NT2/D1 (cell line): ENCODE measurements at regions not wholly inside any gene's neighbourhood (a gene's known extent, or its start where the extent isn't known, plus 50 kb on each side); places are given as distances from the start of the nearest gene placed in this dataset.
A peak's percentile ranks its signal among the peaks of the same experiment; 100 is the strongest.

ENCODE experiments used
- DNase-seq: peaks from one replicate; pipeline ENCODE4 v3.0.0-alpha.2; 2011; ENCODE audit warnings: low read depth, low spot score
- H3K27me3 ChIP-seq: 2 replicates; pipeline ENCODE4 v1.6.0; 2011; ENCODE audit warnings: mild to moderate bottlenecking; ENCODE audit not compliant: insufficient read length, insufficient read depth
- H3K36me3 ChIP-seq: 2 replicates; pipeline ENCODE4 v1.6.1; 2011; ENCODE audit warnings: mild to moderate bottlenecking, low read length, mixed read lengths; ENCODE audit not compliant: insufficient read depth, insufficient read length
- H3K4me1 ChIP-seq: 2 replicates; pipeline ENCODE4 v1.5.1; 2011; ENCODE audit not compliant: insufficient read depth, insufficient read length
- H3K4me3 ChIP-seq: 2 replicates; pipeline ENCODE4 v1.5.1; 2011; ENCODE audit warnings: low read depth; ENCODE audit not compliant: insufficient read length
- H3K9ac ChIP-seq: 2 replicates; pipeline ENCODE4 v1.6.0; 2011; ENCODE audit warnings: low read depth; ENCODE audit not compliant: insufficient read length
- H3K9me3 ChIP-seq: 2 replicates; pipeline ENCODE4 v1.5.1; 2011; ENCODE audit warnings: mild to moderate bottlenecking, low read length; ENCODE audit not compliant: insufficient read depth
- SUZ12 ChIP-seq: IDR thresholded peaks from 2 replicates; pipeline ENCODE4 v1.6.1; 2011; ENCODE audit not compliant: insufficient read length, insufficient read depth; ENCODE audit errors: extremely low read depth
- YY1 ChIP-seq: IDR thresholded peaks from 2 replicates; pipeline ENCODE4 v1.6.1; 2011; ENCODE audit not compliant: insufficient read length, insufficient read depth
- ZNF274 ChIP-seq: IDR thresholded peaks from 2 replicates; pipeline ENCODE4 v1.6.1; 2011; ENCODE audit warnings: mild to moderate bottlenecking, low read depth, low read length

DNA sequence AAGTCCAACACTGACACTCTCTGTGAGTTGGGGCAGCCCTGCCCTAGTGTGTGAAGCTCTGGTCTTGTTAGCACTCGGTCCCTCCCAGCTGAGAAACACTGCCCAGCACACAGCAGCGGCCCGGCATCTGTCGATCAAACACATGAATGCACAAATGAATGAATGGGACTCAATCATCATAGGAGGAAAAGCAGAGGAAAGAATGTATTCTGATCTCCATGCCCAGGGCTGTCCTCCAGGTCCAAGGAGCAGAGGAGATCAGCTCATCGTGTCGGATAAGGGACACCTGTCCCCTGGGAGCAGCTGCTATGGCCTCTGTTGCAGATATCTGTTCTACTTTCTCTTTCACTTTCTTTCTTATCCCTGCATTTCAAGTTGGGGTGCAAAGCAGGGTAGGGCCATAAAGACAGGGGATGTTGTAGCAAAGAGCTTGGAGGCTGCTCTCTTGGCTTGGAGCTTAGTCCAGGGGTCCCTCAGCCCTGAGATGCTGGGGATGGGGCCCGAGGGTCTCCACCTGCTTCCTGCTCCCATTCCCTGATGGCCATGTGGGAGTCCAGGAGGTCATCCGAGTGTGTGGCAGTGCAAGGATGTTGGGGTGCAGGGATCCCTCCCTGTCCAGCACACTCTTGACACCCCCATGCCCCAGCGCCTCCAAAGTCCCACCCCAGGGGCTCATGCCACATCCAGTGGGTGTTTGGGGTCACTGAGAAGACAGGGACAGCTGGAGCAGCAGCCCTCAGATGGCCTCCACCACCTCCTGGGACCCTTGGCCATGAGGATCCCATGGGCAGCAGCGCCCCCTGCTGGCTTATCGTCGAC, 88.2 kb downstream of the IRF8 start:
- H3K9ac ChIP-seq, result no peak overlapping the region
- no peaks in the 10 kb centered on the region for H3K9me3 ChIP-seq
- peaks cover 4% of the 10 kb centered on the region for H3K4me1 ChIP-seq
- H3K36me3 ChIP-seq, result no peaks in the 10 kb centered on the region
- DNase-seq, result peak; percentile 13
- no peak overlapping the region for H3K4me3 ChIP-seq
- H3K27me3 ChIP-seq, result peaks cover 5% of the 10 kb centered on the region
- TF ChIP-seq YY1, result no peak
- no peak for TF ChIP-seq SUZ12
- TF ChIP-seq ZNF274, result no peak

DNA sequence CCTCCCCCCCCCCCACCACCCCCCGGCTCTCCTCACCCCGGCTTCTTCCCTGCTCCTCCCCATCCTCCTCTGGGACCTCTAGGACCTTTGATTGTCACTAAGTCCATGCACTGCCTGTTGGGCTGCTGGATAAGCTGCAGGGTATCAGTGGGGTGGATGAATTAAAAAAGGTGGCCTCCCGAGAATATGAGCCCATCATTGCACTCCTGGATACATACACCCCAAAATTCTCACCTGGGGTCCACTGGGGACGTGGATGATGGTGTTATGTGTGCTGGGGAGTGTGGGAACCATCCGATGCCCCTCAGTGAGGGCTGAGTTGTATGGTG, 88.8 kb downstream of the IRF8 start:
- no peaks in the 10 kb centered on the region for H3K9me3 ChIP-seq
- H3K9ac ChIP-seq, result no peak overlapping the region
- TF ChIP-seq SUZ12 (no peak), ZNF274 (no peak), YY1 (no peak)
- DNase-seq, result no peak
- no peak overlapping the region for H3K4me3 ChIP-seq
- H3K36me3 ChIP-seq, result no peaks in the 10 kb centered on the region
- H3K27me3 ChIP-seq, result peaks cover 10% of the 10 kb centered on the region
- peaks cover 4% of the 10 kb centered on the region for H3K4me1 ChIP-seq

DNA sequence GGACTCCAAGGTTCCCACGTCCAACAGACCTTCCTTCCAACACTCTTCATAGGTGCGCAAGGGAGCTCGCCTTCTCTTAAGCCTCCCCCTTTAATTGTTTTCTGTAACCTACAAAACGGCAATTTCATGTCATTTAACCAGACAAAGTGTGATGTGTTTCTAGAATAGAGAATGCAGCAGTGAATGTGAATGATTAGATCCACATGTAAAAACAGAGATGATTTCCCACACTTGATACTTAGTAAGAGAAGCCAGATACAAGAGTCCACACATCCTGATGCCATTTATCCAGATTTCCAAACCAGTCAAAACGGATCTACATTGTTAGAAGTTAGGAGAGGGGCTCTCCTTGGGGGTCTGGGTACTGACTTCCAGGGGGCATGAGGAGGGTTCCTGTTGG, 89.3 kb downstream of the IRF8 start:
- Histone ChIP-seq H3K9me3 (no peaks in the 10 kb centered on the region), H3K9ac (no peak overlapping the region), H3K27me3 (peaks cover 10% of the 10 kb centered on the region), H3K4me3 (no peak overlapping the region), H3K4me1 (peaks cover 4% of the 10 kb centered on the region), H3K36me3 (no peaks in the 10 kb centered on the region)
- no peak for DNase-seq
- no peak for TF ChIP-seq SUZ12
- no peak for TF ChIP-seq ZNF274
- no peak for TF ChIP-seq YY1

DNA sequence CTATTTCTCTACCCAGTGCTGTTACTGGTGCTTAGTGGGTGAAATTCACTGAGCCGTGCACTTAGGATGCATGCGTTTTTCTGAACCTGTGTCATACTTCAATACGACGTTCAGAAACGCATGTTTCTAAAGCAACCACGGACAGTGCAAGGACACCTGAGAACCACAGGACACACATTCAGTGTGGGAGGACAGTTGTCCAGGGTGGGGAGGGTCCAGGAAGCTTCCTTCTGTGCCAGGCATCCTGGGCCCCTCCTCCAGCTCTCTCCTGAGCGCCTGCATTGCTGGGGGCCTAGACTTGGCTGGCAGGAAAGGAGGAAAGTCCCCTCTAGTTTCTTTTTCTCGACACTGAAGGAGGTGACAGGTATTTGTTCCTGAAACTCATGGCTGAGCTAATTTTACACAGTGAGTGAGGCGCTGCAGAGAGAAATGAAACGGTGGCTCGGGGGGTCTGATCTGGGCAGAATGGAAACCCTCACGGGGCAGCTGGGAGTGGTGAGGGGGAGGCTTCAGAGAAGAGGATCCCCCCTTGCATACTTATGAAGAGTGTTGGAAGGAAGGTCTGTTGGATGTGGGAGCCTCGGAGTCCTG, 89.9 kb downstream of the IRF8 start:
- no peak for DNase-seq
- Histone ChIP-seq H3K27me3 (peaks cover 10% of the 10 kb centered on the region), H3K9ac (no peak overlapping the region), H3K36me3 (no peaks in the 10 kb centered on the region), H3K9me3 (no peaks in the 10 kb centered on the region), H3K4me1 (peaks cover 4% of the 10 kb centered on the region), H3K4me3 (no peak overlapping the region)
- TF ChIP-seq SUZ12 (no peak), ZNF274 (no peak), YY1 (no peak)

DNA sequence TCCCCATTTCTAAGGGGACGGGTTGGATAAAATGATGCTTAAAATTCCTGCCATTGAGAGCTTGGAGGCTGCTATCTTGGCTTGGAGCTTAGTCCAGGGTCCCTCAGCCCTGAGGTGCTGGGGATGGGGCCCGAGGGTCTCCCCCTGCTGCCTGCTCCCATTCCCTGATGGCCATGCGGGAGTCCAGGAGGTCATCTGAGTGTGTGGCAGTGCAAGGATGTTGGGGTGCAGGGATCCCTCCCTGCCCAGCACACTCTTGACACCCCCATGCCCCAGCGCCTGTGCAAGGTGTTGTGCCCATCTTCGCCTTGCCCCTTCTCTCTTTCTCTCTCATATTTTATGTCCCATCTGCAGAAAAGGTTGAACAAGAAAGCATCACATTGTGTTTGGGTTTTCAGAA, 90.4 kb downstream of the IRF8 start:
- no peak for TF ChIP-seq YY1
- TF ChIP-seq SUZ12, result no peak
- no peak for TF ChIP-seq ZNF274
- no peaks in the 10 kb centered on the region for H3K9me3 ChIP-seq
- H3K4me3 ChIP-seq, result no peak overlapping the region
- H3K9ac ChIP-seq, result no peak overlapping the region
- no peak for DNase-seq
- no peaks in the 10 kb centered on the region for H3K36me3 ChIP-seq
- peaks cover 5% of the 10 kb centered on the region for H3K27me3 ChIP-seq
- H3K4me1 ChIP-seq, result no peaks in the 10 kb centered on the region

DNA sequence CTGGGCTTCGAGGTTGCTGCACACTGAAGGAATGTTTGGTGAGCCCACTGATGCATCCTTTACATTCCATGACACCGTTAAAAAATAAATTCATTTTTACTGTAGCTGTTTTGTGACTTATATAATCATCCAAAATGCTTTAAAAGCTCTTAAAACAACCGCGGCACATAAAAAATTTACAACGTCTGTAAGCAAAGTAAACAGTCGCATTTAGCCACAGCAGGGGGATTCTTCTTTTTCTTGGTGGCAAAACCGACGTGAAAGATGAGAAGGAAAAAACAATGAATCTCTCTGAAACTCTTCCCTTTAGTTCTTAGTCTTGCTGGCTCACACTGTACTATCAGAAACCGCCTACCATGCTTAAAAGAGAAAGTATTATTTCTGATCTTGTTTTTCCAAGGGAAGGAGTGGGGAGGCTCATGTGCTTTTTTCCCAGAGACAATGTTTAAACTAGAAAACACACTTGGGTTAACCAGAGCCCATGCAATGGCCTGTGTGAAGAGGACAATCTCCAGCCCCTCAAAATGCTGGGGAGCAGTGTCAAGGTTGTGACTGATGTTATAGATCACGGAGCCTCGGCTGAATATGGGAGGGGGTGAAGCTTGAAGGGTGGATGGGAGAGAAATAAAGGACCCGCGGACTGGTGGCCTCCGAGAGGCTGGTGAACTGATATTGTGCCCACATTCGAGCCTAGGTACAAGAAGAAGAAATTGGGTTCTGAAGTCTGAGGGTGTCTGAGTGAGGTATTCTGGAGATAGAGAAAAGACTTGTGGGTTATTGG, 91.1 kb downstream of the IRF8 start:
- no peaks in the 10 kb centered on the region for H3K36me3 ChIP-seq
- peaks cover 5% of the 10 kb centered on the region for H3K27me3 ChIP-seq
- TF ChIP-seq SUZ12 (no peak), ZNF274 (no peak), YY1 (no peak)
- no peak overlapping the region for H3K9ac ChIP-seq
- no peaks in the 10 kb centered on the region for H3K9me3 ChIP-seq
- DNase-seq, result no peak
- H3K4me1 ChIP-seq, result no peaks in the 10 kb centered on the region
- H3K4me3 ChIP-seq, result no peak overlapping the region

DNA sequence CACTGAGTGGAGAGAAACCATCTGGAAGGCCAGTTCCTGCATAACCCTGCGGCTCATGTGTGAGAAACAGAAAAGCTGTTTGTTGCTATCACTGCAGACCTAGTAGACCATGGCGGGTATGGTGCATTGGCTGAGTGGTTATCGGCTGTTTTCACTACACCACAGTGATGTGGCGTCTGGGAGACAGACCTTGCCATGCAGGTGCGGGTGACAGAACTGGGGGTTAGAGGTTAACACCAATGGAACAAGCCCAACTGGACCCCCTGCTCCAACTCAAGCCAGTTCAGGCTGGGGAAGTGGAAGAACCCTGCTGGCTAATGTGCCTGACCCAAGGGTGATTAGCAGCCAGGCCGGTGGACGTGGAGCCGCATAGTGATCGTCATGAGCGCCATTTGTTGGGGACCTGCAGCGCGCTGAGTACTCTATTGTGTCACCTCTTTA, 91.9 kb downstream of the IRF8 start:
- no peak overlapping the region for H3K9ac ChIP-seq
- no peaks in the 10 kb centered on the region for H3K36me3 ChIP-seq
- H3K4me1 ChIP-seq, result no peaks in the 10 kb centered on the region
- H3K9me3 ChIP-seq, result no peaks in the 10 kb centered on the region
- H3K27me3 ChIP-seq, result peaks cover 5% of the 10 kb centered on the region
- DNase-seq, result no peak
- TF ChIP-seq YY1, result no peak
- no peak for TF ChIP-seq ZNF274
- no peak for TF ChIP-seq SUZ12
- no peak overlapping the region for H3K4me3 ChIP-seq
